ENCODE measurements at regions not wholly inside any gene's neighbourhood (a gene's known extent, or its start where the extent isn't known, plus 50 kb on each side); places are given as distances from the start of the nearest gene placed in this dataset.

DNA sequence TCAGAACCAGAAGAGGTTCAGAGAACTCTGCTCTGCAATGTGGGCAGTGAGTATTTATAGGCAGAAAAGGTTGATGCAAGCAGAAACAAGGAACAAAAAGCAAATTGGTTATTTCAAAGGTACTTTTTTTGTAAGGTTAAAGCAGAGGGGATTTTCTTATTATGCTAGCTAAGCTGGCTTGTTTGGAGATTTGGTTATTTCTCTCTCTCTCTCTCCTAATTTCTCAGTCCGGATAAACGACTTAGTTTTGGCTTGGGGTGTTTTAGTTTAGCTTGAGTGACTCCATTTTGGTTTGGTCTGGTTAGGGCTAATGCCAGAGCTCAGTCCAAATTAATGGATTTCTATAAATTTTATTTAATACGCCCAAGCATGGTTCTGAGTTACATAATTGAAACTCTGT, 566.8 kb downstream of the SH2D4B start:
- TF ChIP-seq TAF7 (optimal IDR thresholded peaks at IDR 0.05; ENCODE audit: borderline replicate concordance, low read depth, low read length) = no peak
- TF ChIP-seq TBP (IDR thresholded peaks at IDR 0.05; ENCODE audit: low read depth, low read length) = no peak
- TF ChIP-seq, protein P1, sequence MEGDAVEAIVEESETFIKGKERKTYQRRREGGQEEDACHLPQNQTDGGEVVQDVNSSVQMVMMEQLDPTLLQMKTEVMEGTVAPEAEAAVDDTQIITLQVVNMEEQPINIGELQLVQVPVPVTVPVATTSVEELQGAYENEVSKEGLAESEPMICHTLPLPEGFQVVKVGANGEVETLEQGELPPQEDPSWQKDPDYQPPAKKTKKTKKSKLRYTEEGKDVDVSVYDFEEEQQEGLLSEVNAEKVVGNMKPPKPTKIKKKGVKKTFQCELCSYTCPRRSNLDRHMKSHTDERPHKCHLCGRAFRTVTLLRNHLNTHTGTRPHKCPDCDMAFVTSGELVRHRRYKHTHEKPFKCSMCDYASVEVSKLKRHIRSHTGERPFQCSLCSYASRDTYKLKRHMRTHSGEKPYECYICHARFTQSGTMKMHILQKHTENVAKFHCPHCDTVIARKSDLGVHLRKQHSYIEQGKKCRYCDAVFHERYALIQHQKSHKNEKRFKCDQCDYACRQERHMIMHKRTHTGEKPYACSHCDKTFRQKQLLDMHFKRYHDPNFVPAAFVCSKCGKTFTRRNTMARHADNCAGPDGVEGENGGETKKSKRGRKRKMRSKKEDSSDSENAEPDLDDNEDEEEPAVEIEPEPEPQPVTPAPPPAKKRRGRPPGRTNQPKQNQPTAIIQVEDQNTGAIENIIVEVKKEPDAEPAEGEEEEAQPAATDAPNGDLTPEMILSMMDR (IDR thresholded peaks at IDR 0.05; ENCODE audit: control extremely low read depth in 1 of 3, insufficient read depth in 1 of 3, low read depth in 1 of 3, low read length in 3 of 3) = no peak
- TF ChIP-seq, protein P2, sequence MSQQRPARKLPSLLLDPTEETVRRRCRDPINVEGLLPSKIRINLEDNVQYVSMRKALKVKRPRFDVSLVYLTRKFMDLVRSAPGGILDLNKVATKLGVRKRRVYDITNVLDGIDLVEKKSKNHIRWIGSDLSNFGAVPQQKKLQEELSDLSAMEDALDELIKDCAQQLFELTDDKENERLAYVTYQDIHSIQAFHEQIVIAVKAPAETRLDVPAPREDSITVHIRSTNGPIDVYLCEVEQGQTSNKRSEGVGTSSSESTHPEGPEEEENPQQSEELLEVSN (IDR thresholded peaks at IDR 0.05) = no peak
- TF ChIP-seq JUND (IDR thresholded peaks at IDR 0.05; ENCODE audit: low read length) = no peak
- TF ChIP-seq, protein P3, sequence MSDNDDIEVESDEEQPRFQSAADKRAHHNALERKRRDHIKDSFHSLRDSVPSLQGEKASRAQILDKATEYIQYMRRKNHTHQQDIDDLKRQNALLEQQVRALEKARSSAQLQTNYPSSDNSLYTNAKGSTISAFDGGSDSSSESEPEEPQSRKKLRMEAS (IDR thresholded peaks at IDR 0.05) = no peak
- TF ChIP-seq SRF (IDR thresholded peaks at IDR 0.05; ENCODE audit: low read depth, low read length) = no peak
- no peak for TF ChIP-seq POLR2A (IDR thresholded peaks at IDR 0.05; ENCODE audit: control extremely low read depth in 1 of 2, low read depth in 2 of 2, low read length in 2 of 2)
- no peak for TF ChIP-seq EP300 (IDR thresholded peaks at IDR 0.05; ENCODE audit: borderline replicate concordance in 1 of 2, low read depth in 2 of 2, low read length in 2 of 2)
- no peak for TF ChIP-seq SUZ12 (IDR thresholded peaks at IDR 0.05; ENCODE audit: low read length)
- no peak for TF ChIP-seq FOSL1 (IDR thresholded peaks at IDR 0.05; ENCODE audit: insufficient read depth, low read depth, low read length)
- no peak for TF ChIP-seq CEBPB (IDR thresholded peaks at IDR 0.05; ENCODE audit: low read depth, low read length)
